HL-60 (cell line): ENCODE measurements at regions not wholly inside any gene's neighbourhood (a gene's known extent, or its start where the extent isn't known, plus 50 kb on each side); places are given as distances from the start of the nearest gene placed in this dataset.

ENCODE experiments used
- GABPA ChIP-seq: IDR thresholded peaks from 2 replicates; pipeline ENCODE4 v1.6.1; 2012; ENCODE audit warnings: low read depth
- TF ChIP-seq, protein P1 (sequence below): IDR thresholded peaks from one replicate; pipeline ENCODE4 v1.5.1; 2011; ENCODE audit warnings: low read length, control low read depth, inconsistent platforms; ENCODE audit not compliant: insufficient read depth

DNA sequence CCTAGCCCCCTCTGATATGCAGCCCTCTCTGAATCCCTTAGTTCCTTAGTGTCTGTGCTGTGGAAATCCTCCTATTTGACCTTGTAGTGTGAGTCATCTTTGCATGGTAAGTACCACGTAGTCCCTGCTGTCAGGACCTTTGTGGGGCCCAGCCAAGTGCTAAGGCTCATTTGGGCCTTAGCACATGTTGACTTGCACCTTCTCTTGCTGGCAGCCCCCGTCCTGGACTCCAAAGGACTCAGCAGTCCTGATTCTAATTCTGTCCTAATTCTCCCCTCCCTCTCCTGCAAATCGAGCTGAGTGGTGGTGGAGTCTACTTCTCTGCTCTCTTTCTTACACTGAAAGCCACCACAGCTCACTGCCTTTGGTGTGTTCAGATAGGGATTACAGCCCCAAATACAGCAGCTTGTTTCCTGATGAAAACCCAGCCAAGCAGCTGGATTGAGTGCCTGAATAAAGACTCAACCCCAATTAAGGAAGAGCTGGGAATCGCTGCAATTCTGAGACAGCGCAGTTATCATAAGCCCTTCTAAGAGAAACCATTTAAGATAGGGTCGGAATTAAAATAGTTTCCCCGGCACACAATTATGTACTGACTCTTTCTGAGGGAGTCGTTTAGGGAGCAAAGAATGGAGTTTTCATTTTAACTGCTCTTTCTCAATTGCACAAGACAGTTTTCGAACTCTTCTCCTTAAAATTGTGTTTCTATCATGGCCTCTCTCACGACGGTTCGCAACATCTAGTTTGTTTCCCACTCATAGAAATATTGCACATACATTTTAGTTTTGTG is 215.6 kb upstream of the TNP1 start:
- no peak for TF ChIP-seq GABPA
- TF ChIP-seq, protein P1, sequence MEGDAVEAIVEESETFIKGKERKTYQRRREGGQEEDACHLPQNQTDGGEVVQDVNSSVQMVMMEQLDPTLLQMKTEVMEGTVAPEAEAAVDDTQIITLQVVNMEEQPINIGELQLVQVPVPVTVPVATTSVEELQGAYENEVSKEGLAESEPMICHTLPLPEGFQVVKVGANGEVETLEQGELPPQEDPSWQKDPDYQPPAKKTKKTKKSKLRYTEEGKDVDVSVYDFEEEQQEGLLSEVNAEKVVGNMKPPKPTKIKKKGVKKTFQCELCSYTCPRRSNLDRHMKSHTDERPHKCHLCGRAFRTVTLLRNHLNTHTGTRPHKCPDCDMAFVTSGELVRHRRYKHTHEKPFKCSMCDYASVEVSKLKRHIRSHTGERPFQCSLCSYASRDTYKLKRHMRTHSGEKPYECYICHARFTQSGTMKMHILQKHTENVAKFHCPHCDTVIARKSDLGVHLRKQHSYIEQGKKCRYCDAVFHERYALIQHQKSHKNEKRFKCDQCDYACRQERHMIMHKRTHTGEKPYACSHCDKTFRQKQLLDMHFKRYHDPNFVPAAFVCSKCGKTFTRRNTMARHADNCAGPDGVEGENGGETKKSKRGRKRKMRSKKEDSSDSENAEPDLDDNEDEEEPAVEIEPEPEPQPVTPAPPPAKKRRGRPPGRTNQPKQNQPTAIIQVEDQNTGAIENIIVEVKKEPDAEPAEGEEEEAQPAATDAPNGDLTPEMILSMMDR, result no peak
